SU-DHL-6 (cell line): ENCODE measurements at regions not wholly inside any gene's neighbourhood (a gene's known extent, or its start where the extent isn't known, plus 50 kb on each side); places are given as distances from the start of the nearest gene placed in this dataset.

ENCODE experiments used
- H2AFZ ChIP-seq: fragments of 200-600 bp; sonication (generic); 2 replicates; pipeline ENCODE4 v1.6.1; 2014; ENCODE audit warnings: low read depth, mild to moderate bottlenecking, moderate library complexity, mixed read lengths, antibody characterized with exemption, low read length; ENCODE audit not compliant: severe bottlenecking
- H3F3A ChIP-seq: fragments of 200-600 bp; shearing (Covaris generic); 2 replicates; pipeline ENCODE4 v1.6.0; 2016; ENCODE audit warnings: antibody characterized with exemption, mild to moderate bottlenecking; ENCODE audit not compliant: insufficient read depth
- H3K27ac ChIP-seq: fragments of 200-600 bp; sonication (generic); 2 replicates; pipeline ENCODE4 v1.5.1; 2016; ENCODE audit warnings: low read depth, mild to moderate bottlenecking, low read length, moderate library complexity, mixed read lengths
- H3K27me3 ChIP-seq: fragments of 200-600 bp; sonication (generic), shearing (Covaris generic); 2 replicates; pipeline ENCODE4 v1.6.0; 2014; ENCODE audit warnings: mild to moderate bottlenecking, low read length
- H3K36me3 ChIP-seq: fragments of 200-600 bp; sonication (generic); 2 replicates; pipeline ENCODE4 v1.6.1; 2014; ENCODE audit warnings: mild to moderate bottlenecking, low read length, mixed read lengths
- H3K4me2 ChIP-seq: fragments of 300-600, 200-600 bp; shearing (Covaris generic), sonication (generic); 2 replicates; pipeline ENCODE4 v1.6.0; 2014; ENCODE audit warnings: low read length, low read depth, mild to moderate bottlenecking; ENCODE audit not compliant: poor library complexity, severe bottlenecking
- H3K4me3 ChIP-seq: fragments of 200-600 bp; sonication (generic); 2 replicates; pipeline ENCODE4 v1.5.1; 2014; ENCODE audit warnings: antibody characterized with exemption, low read length, mild to moderate bottlenecking, mixed read lengths; ENCODE audit not compliant: insufficient read depth, poor library complexity, severe bottlenecking
- H3K79me2 ChIP-seq: fragments of 200-600 bp; sonication (generic); 2 replicates; pipeline ENCODE4 v1.6.1; 2014; ENCODE audit warnings: mild to moderate bottlenecking, low read length, moderate library complexity; ENCODE audit not compliant: insufficient read depth
- H3K9ac ChIP-seq: fragments of 200-600 bp; sonication (generic); 2 replicates; pipeline ENCODE4 v1.7.0; 2014; ENCODE audit warnings: mild to moderate bottlenecking, low read length
- H3K9me2 ChIP-seq: fragments of 200-600 bp; sonication (generic); replicated peaks from 2 replicates; pipeline ENCODE4 v1.6.1; 2014; ENCODE audit warnings: low read length; ENCODE audit not compliant: insufficient read depth
- H3K9me3 ChIP-seq: fragments of 200-600 bp; sonication (generic); 2 replicates; pipeline ENCODE4 v1.6.1; 2014; ENCODE audit warnings: low read length, mixed read lengths; ENCODE audit not compliant: insufficient read depth
- H4K20me1 ChIP-seq: fragments of 200-600 bp; sonication (generic); 2 replicates; pipeline ENCODE4 v1.6.1; 2014; ENCODE audit warnings: low read depth, mild to moderate bottlenecking, antibody characterized with exemption, low read length, moderate library complexity, mixed read lengths
- EZH2phosphoT487 ChIP-seq: fragments of 200-600 bp; sonication (generic), shearing (Covaris generic); conservative IDR thresholded peaks from 2 replicates; pipeline ENCODE4 v1.6.1; 2018; ENCODE audit warnings: mild to moderate bottlenecking, antibody characterized with exemption, low read length, moderate library complexity, mixed read lengths
- TF ChIP-seq, protein P1 (sequence below): fragments of 200-600 bp; sonication (generic); IDR thresholded peaks from one replicate; pipeline ENCODE4 v1.5.1; 2017; ENCODE audit warnings: antibody characterized with exemption, mild to moderate bottlenecking, low read length, moderate library complexity; ENCODE audit not compliant: insufficient read depth, poor library complexity, severe bottlenecking

DNA sequence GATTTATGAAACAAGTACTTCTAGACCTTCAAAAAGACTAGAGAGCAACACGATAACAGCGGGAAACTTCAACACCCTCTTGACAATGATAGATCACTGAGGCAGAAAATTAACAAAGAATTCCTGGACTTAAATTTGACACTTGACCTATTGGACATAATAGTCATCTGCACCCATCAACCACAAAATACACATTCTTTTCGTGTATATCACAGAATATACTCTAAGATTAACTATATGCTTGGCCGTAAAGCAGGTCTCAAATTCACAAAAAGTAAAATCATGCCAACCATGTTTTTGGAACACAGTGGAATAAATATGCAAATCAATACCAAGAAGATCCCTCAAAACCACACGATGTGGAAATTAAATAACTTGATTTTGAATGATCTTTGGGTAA lies 559.4 kb downstream of the DNAH5 start:
- no peaks in the 10 kb centered on the region for H3K9me2 ChIP-seq
- H3K4me2 ChIP-seq: no peak overlapping the region
- H3K36me3 ChIP-seq: no peaks in the 10 kb centered on the region
- H4K20me1 ChIP-seq: no peaks in the 10 kb centered on the region
- H2AFZ ChIP-seq: no peak overlapping the region
- no peaks in the 10 kb centered on the region for H3K27me3 ChIP-seq
- no peaks in the 10 kb centered on the region for H3K79me2 ChIP-seq
- no peak overlapping the region for H3K27ac ChIP-seq
- TF ChIP-seq, protein P1, sequence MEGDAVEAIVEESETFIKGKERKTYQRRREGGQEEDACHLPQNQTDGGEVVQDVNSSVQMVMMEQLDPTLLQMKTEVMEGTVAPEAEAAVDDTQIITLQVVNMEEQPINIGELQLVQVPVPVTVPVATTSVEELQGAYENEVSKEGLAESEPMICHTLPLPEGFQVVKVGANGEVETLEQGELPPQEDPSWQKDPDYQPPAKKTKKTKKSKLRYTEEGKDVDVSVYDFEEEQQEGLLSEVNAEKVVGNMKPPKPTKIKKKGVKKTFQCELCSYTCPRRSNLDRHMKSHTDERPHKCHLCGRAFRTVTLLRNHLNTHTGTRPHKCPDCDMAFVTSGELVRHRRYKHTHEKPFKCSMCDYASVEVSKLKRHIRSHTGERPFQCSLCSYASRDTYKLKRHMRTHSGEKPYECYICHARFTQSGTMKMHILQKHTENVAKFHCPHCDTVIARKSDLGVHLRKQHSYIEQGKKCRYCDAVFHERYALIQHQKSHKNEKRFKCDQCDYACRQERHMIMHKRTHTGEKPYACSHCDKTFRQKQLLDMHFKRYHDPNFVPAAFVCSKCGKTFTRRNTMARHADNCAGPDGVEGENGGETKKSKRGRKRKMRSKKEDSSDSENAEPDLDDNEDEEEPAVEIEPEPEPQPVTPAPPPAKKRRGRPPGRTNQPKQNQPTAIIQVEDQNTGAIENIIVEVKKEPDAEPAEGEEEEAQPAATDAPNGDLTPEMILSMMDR: no peak
- TF ChIP-seq EZH2phosphoT487: no peak
- no peak overlapping the region for H3K9ac ChIP-seq
- H3F3A ChIP-seq: no peaks in the 10 kb centered on the region
- no peaks in the 10 kb centered on the region for H3K9me3 ChIP-seq
- no peak overlapping the region for H3K4me3 ChIP-seq

- TF ChIP-seq EZH2phosphoT487: no peak
- TF ChIP-seq, protein P1: no peak
- Histone ChIP-seq H3K79me2 (no peaks in the 10 kb centered on the region), H3K27ac (no peak overlapping the region), H3K27me3 (no peaks in the 10 kb centered on the region), H3F3A (no peaks in the 10 kb centered on the region), H3K9me2 (no peaks in the 10 kb centered on the region), H3K36me3 (no peaks in the 10 kb centered on the region), H3K4me2 (no peak overlapping the region), H4K20me1 (no peaks in the 10 kb centered on the region), H3K9me3 (no peaks in the 10 kb centered on the region), H3K9ac (no peak overlapping the region), H3K4me3 (no peak overlapping the region), H2AFZ (no peak overlapping the region)
These were observed 562.3 kb downstream of the DNAH5 start for GRCh38 chr5:13382232-13382631.

GRCh38 chr5:13378091-13378490 lies 566.4 kb downstream of the DNAH5 start:
- Histone ChIP-seq H3K9me3 (no peaks in the 10 kb centered on the region), H3K27me3 (no peaks in the 10 kb centered on the region; the same call in 1 of the 2 replicates), H3K4me3 (no peak overlapping the region), H2AFZ (no peak overlapping the region), H3K27ac (no peak overlapping the region), H3K4me2 (no peak overlapping the region), H3F3A (no peaks in the 10 kb centered on the region), H3K9me2 (no peaks in the 10 kb centered on the region), H3K36me3 (no peaks in the 10 kb centered on the region), H3K9ac (no peak overlapping the region), H3K79me2 (no peaks in the 10 kb centered on the region), H4K20me1 (no peaks in the 10 kb centered on the region)
- TF ChIP-seq, protein P1: no peak
- TF ChIP-seq EZH2phosphoT487: no peak
